PC-3 (cell line): ENCODE measurements at regions not wholly inside any gene's neighbourhood (a gene's known extent, or its start where the extent isn't known, plus 50 kb on each side); places are given as distances from the start of the nearest gene placed in this dataset.

Experiments
- ATAC-seq: fragments of 200-7000 bp; cut with Tn5 transposase; 2 replicates; pipeline ENCODE4 v1.9.1; 2020; ENCODE audit warnings: mild to moderate bottlenecking, moderate library complexity
- BruUV-seq: library from RNA; stranded (reverse); fragments of 400-500 nt; replicated peaks from 2 replicates; lab custom pipeline; 2021; lab: Mats Ljungman, UMichigan
- CTCF ChIA-PET: fragments of 300-600 bp; sonication (Branson Sonifier 250); formaldehyde crosslinking; loops from one replicate; lab custom pipeline; 2022; ENCODE audit warnings: antibody characterized with exemption; lab: Charles Lee
- POLR2A ChIA-PET: fragments of 300-600 bp; sonication (Branson Sonifier 250); formaldehyde crosslinking; loops from one replicate; lab custom pipeline; 2022; ENCODE audit warnings: antibody characterized with exemption; ENCODE audit not compliant: unreplicated experiment; lab: Charles Lee
- DNase-seq: peaks from one replicate; pipeline ENCODE4 v3.0.0-alpha.2; 2015
- H2AFZ ChIP-seq: fragments of 300-600 bp; sonication (generic); 2 replicates; pipeline ENCODE4 v1.6.0; 2016; ENCODE audit warnings: antibody characterized with exemption, low read length
- H3F3A ChIP-seq: fragments of 300-600 bp; sonication (generic); one replicate; pipeline ENCODE4 v1.6.0; 2017; ENCODE audit warnings: antibody characterized with exemption, low read length, control low read depth, mild to moderate bottlenecking; ENCODE audit not compliant: unreplicated experiment
- H3K27ac ChIP-seq: fragments of 300-600 bp; sonication (generic); 2 replicates; pipeline ENCODE4 v1.5.1; 2016; ENCODE audit warnings: mild to moderate bottlenecking, low read length
- H3K27me3 ChIP-seq: fragments of 300-600 bp; sonication (generic); 2 replicates; pipeline ENCODE4 v1.6.1; 2016; ENCODE audit warnings: low read length, mixed read lengths
- H3K36me3 ChIP-seq: fragments of 300-600 bp; sonication (generic); 2 replicates; pipeline ENCODE4 v1.6.1; 2016; ENCODE audit warnings: low read depth, mixed run types, low read length, mixed read lengths
- H3K4me1 ChIP-seq: fragments of 300-600 bp; sonication (generic); 2 replicates; pipeline ENCODE4 v1.5.1; 2016; ENCODE audit warnings: low read length; ENCODE audit not compliant: insufficient read depth
- H3K4me2 ChIP-seq: fragments of 300-600 bp; sonication (generic); 2 replicates; pipeline ENCODE4 v1.6.0; 2016; ENCODE audit warnings: low read length
- H3K4me3 ChIP-seq: fragments of 300-600 bp; sonication (generic); 2 replicates; pipeline ENCODE4 v1.5.1; 2016; ENCODE audit warnings: mild to moderate bottlenecking, low read length, mixed read lengths
- H3K79me2 ChIP-seq: fragments of 300-600 bp; sonication (generic); 2 replicates; pipeline ENCODE4 v1.6.1; 2017; ENCODE audit warnings: low read length, mixed read lengths
- H3K9ac ChIP-seq: fragments of 300-600 bp; sonication (generic); 2 replicates; pipeline ENCODE4 v1.6.0; 2016; ENCODE audit warnings: mild to moderate bottlenecking, low read length
- H3K9me2 ChIP-seq: fragments of 300-600 bp; sonication (generic); replicated peaks from 2 replicates; pipeline ENCODE4 v1.6.1; 2016; ENCODE audit warnings: mixed run types, low read length, mixed read lengths
- H3K9me3 ChIP-seq: fragments of 300-600 bp; sonication (generic); 2 replicates; pipeline ENCODE4 v1.6.1; 2016; ENCODE audit warnings: low read length, mixed read lengths
- H4K20me1 ChIP-seq: fragments of 300-600 bp; sonication (generic); 2 replicates; pipeline ENCODE4 v1.6.1; 2016; ENCODE audit warnings: low read length, mixed read lengths
- CTCF ChIP-seq: fragments of 300-600 bp; sonication (generic); conservative IDR thresholded peaks from 2 replicates; pipeline ENCODE4 v1.5.1; 2017; ENCODE audit warnings: antibody characterized with exemption, low read depth, mild to moderate bottlenecking, low read length
- EZH2 ChIP-seq: fragments of 300-600 bp; sonication (generic); IDR thresholded peaks from one replicate; pipeline ENCODE4 v1.6.1; 2017; ENCODE audit warnings: antibody characterized with exemption, mild to moderate bottlenecking, low read length; ENCODE audit not compliant: unreplicated experiment
- EZH2phosphoT487 ChIP-seq: fragments of 300-600 bp; sonication (generic); IDR thresholded peaks from 2 replicates; pipeline ENCODE4 v1.6.1; 2018; ENCODE audit warnings: mild to moderate bottlenecking, antibody characterized with exemption, low read length, borderline replicate concordance
- intact Hi-C: fragments of 100-400 bp; cut with micrococcal nuclease; formaldehyde crosslinking; loops from 2 replicates; pipeline ENCODE4 v1.9.0; 2023

DNA sequence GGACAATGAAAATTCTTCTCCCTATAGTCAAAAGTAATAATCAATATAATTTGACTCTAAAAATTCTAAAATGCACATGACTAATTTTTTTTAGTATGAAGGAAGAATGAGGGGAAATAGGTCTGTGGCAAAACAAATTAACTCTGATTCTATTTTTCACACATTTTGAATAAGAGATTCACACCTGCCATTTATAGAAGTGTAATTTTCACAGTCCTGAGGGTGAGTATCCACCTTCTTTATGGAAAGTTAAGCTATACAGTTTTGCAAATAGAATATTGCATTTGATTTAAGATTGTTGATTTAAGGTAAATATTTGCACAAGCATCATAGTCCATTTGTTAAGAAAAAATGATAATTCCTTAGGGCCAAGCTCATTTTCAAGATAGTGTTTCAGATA is 417.7 kb downstream of the CHSY3 start:
- no peaks in the 10 kb centered on the region for H3K9me2 ChIP-seq
- no peak for ATAC-seq
- BruUV-seq, result no TSS peak

GRCh38 chr5:130316971-130317680 is 412.9 kb downstream of the CHSY3 start:
- H3K4me1 ChIP-seq, result no peaks in the 10 kb centered on the region
- CTCF ChIA-PET, result no interaction called here
- H2AFZ ChIP-seq, result no peak overlapping the region

More for the DNA sequence above, 417.7 kb downstream of the CHSY3 start:
- Histone ChIP-seq H3K9me3 (0 out of 2 replicates have a peak, but pooled peaks cover 15% of the 10 kb centered on the region), H3K4me3 (no peak overlapping the region), H3K79me2 (no peaks in the 10 kb centered on the region), H3K36me3 (no peaks in the 10 kb centered on the region), H3K27me3 (no peaks in the 10 kb centered on the region), H3F3A (no peaks in the 10 kb centered on the region), H4K20me1 (no peaks in the 10 kb centered on the region), H2AFZ (no peak overlapping the region), H3K4me1 (no peaks in the 10 kb centered on the region), H3K4me2 (no peak overlapping the region), H3K27ac (no peak overlapping the region), H3K9ac (no peak overlapping the region)
- ChIA-PET POLR2A (no interaction called here), CTCF (no interaction called here)
- intact Hi-C loops, result no loop called here
- TF ChIP-seq EZH2phosphoT487, result no peak
- no peak for TF ChIP-seq CTCF
- TF ChIP-seq EZH2, result no peak
- DNase-seq, result no peak

More at GRCh38 chr5:130316971-130317680, 412.9 kb downstream of the CHSY3 start:
- no peak for DNase-seq
- H3K9me2 ChIP-seq, result no peaks in the 10 kb centered on the region
- BruUV-seq, result no TSS peak
- TF ChIP-seq EZH2, result no peak
- no peak for TF ChIP-seq EZH2phosphoT487
- no peak for TF ChIP-seq CTCF
- H3K4me3 ChIP-seq, result no peak overlapping the region
- no peaks in the 10 kb centered on the region for H4K20me1 ChIP-seq
- no peak for ATAC-seq
- intact Hi-C loops, result no loop called here
- POLR2A ChIA-PET, result no interaction called here
- H3K27me3 ChIP-seq, result no peaks in the 10 kb centered on the region
- no peak overlapping the region for H3K9ac ChIP-seq
- no peaks in the 10 kb centered on the region for H3K9me3 ChIP-seq
- no peaks in the 10 kb centered on the region for H3K36me3 ChIP-seq
- no peaks in the 10 kb centered on the region for H3K79me2 ChIP-seq
- H3K27ac ChIP-seq, result no peak overlapping the region
- no peaks in the 10 kb centered on the region for H3F3A ChIP-seq
- H3K4me2 ChIP-seq, result no peak overlapping the region
